Thyroid gland (tissue), 4 donors: ENCODE measurements at regions not wholly inside any gene's neighbourhood (a gene's known extent, or its start where the extent isn't known, plus 50 kb on each side); places are given as distances from the start of the nearest gene placed in this dataset.

Experiments used
- POLR2A ChIP-seq, 2 donors: fragments of 450-650 bp; IDR thresholded peaks; one replicate each; pipeline ENCODE4 v1.6.1; 2017; ENCODE audit warnings: antibody characterized with exemption in 2 of 2, mild to moderate bottlenecking in 2 of 2, moderate library complexity in 1 of 2
- TF ChIP-seq, protein P1 (sequence below), 6 experiments: fragments of 200-600 bp in 3 of 6; fragments of 450-650 bp in 3 of 6; sonication (generic) in 3 of 6; IDR thresholded peaks; one replicate each; pipeline ENCODE4 v1.5.1; 2016 to 2019; ENCODE audit warnings: antibody characterized with exemption in 6 of 6, mild to moderate bottlenecking in 2 of 6, inconsistent platforms in 1 of 6, moderate library complexity in 1 of 6

DNA sequence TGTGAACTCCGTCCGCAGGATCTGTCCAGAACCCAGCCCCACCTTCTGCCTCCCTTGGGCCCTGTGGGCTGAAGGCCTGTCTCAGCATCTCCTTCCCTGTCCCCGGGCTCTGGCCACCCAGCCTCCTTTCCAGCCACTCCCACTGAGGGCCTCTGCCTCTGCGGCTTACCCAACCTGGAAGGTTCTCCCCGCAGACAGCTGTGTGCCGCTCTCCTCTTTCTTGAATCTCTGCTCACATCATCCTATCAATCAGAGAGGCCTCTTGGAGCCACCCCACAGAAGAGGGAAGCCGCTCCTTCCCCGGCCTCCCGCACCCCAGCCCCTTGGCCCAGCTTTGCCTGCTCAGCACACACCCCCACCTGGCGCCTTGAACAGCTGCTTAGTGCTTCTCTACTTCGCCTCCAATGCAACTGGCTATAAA, 81.5 kb upstream of the UNC5A start:
- TF ChIP-seq, protein P1, sequence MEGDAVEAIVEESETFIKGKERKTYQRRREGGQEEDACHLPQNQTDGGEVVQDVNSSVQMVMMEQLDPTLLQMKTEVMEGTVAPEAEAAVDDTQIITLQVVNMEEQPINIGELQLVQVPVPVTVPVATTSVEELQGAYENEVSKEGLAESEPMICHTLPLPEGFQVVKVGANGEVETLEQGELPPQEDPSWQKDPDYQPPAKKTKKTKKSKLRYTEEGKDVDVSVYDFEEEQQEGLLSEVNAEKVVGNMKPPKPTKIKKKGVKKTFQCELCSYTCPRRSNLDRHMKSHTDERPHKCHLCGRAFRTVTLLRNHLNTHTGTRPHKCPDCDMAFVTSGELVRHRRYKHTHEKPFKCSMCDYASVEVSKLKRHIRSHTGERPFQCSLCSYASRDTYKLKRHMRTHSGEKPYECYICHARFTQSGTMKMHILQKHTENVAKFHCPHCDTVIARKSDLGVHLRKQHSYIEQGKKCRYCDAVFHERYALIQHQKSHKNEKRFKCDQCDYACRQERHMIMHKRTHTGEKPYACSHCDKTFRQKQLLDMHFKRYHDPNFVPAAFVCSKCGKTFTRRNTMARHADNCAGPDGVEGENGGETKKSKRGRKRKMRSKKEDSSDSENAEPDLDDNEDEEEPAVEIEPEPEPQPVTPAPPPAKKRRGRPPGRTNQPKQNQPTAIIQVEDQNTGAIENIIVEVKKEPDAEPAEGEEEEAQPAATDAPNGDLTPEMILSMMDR (IDR thresholded peaks at IDR 0.05), result no peak
- TF ChIP-seq POLR2A (IDR thresholded peaks at IDR 0.05), result no peak
